Testis (tissue), 2 donors: ENCODE measurements at regions not wholly inside any gene's neighbourhood (a gene's known extent, or its start where the extent isn't known, plus 50 kb on each side); places are given as distances from the start of the nearest gene placed in this dataset.

Experiments used
- CTCF ChIP-seq, 3 experiments: fragments of 450-650 bp in 2 of 3; fragments of 200-600 bp in 1 of 3; sonication (generic) in 1 of 3; IDR thresholded peaks; one replicate each; pipeline ENCODE4 v1.5.1; 2016 to 2019; ENCODE audit warnings: antibody characterized with exemption in 3 of 3, mild to moderate bottlenecking in 2 of 3, moderate library complexity in 1 of 3
- POLR2A ChIP-seq: fragments of 450-650 bp; IDR thresholded peaks from one replicate; pipeline ENCODE4 v1.6.1; 2017; ENCODE audit warnings: antibody characterized with exemption, mild to moderate bottlenecking, moderate library complexity

DNA sequence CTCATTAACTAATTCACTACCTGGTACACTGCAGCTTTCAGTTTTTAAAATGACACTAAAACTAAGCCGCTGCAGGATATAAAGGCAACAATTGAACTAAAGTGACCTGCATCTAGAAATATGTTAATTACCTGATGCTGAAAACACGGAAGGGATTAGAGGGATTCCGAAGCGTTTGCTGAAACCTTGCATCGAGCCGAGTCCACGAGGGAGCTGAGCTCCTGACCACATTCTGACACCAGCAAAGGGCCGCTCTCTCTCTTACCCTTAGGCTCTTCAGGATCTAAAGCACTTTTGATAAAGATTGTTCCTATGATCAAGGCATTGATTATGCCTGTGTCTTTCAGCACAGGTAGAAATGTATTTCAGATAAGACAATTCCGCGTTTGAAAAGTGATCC lies 59.5 kb upstream of the CDKN3 start:
- TF ChIP-seq POLR2A (no peak), CTCF (IDR thresholded peaks at IDR 0.05) (no peak)
